Esophagus squamous epithelium (tissue), 4 donors: ENCODE measurements at regions not wholly inside any gene's neighbourhood (a gene's known extent, or its start where the extent isn't known, plus 50 kb on each side); places are given as distances from the start of the nearest gene placed in this dataset.

Source experiments
- CTCF ChIP-seq, 6 experiments: fragments of 450-650 bp in 4 of 6; fragments of 200-600 bp in 2 of 6; sonication (generic) in 2 of 6; IDR thresholded peaks; one replicate each; pipeline ENCODE4 v1.5.1; 2016 to 2019; ENCODE audit warnings: antibody characterized with exemption in 6 of 6, mild to moderate bottlenecking in 4 of 6, moderate library complexity in 4 of 6
- POLR2A ChIP-seq, 4 donors: fragments of 450-650 bp; IDR thresholded peaks; one replicate each; pipeline ENCODE4 v1.6.1; 2017; ENCODE audit warnings: antibody characterized with exemption in 4 of 4, mild to moderate bottlenecking in 4 of 4, moderate library complexity in 3 of 4

- TF ChIP-seq CTCF (IDR thresholded peaks at IDR 0.05) = no peak
- TF ChIP-seq POLR2A (IDR thresholded peaks at IDR 0.05) = no peak
Observed at GRCh38 chr15:70499791-70500190, 263.6 kb downstream of the UACA start.
